Activated T-cell treated with anti-CD3 and anti-CD28 coated beads, Interleukin-2, amount 50 U/mL, for 48 hours (primary cell): ENCODE measurements at regions not wholly inside any gene's neighbourhood (a gene's known extent, or its start where the extent isn't known, plus 50 kb on each side); places are given as distances from the start of the nearest gene placed in this dataset.
"Not testable (repeated sequence)": the region's sequence is repeated elsewhere in the genome, so short reads cannot be mapped to it uniquely, and the experiment has no call there.

Experiments used
- DNase-seq, 2 experiments: peaks; one replicate each; pipeline ENCODE4 v3.0.0-alpha.2; 2020

- DNase-seq, result not testable (repeated sequence)
These were observed 146.1 kb downstream of the ZNF92 start for GRCh38 chr7:65519751-65520150.

- DNase-seq, result not testable (repeated sequence)
These were observed 172.0 kb downstream of the ZNF92 start for GRCh38 chr7:65545465-65546161.

GRCh38 chr7:65549589-65550443 is 176.2 kb downstream of the ZNF92 start:
- DNase-seq, result not testable (repeated sequence)

- DNase-seq, result not testable (repeated sequence)
These were observed 176.8 kb downstream of the ZNF92 start for GRCh38 chr7:65550444-65550809.

GRCh38 chr7:65551042-65551441 is 177.4 kb downstream of the ZNF92 start:
- not testable (repeated sequence) for DNase-seq

- not testable (repeated sequence) for DNase-seq
These were observed 181.2 kb downstream of the ZNF92 start for GRCh38 chr7:65554553-65555476.

GRCh38 chr7:65558584-65558983 is 184.9 kb downstream of the ZNF92 start:
- not testable (repeated sequence) for DNase-seq

GRCh38 chr7:65561786-65562372 is 188.2 kb downstream of the ZNF92 start:
- DNase-seq, result not testable (repeated sequence)

GRCh38 chr7:65562522-65562921 is 188.9 kb downstream of the ZNF92 start:
- not testable (repeated sequence) for DNase-seq

GRCh38 chr7:65563333-65563732 is 189.7 kb downstream of the ZNF92 start:
- DNase-seq, result not testable (repeated sequence)

GRCh38 chr7:65568226-65568625 is 194.6 kb downstream of the ZNF92 start:
- DNase-seq, result not testable (repeated sequence)

- DNase-seq, result not testable (repeated sequence)
These were observed 197.3 kb downstream of the ZNF92 start for GRCh38 chr7:65570990-65571389.

- DNase-seq, result not testable (repeated sequence)
These were observed 198.9 kb downstream of the ZNF92 start for GRCh38 chr7:65572581-65572980.

- DNase-seq, result not testable (repeated sequence)
These were observed 202.7 kb downstream of the ZNF92 start for GRCh38 chr7:65576370-65576769.

GRCh38 chr7:65582518-65583119 is 209.0 kb downstream of the ZNF92 start:
- DNase-seq, result not testable (repeated sequence)

GRCh38 chr7:65602495-65602894 is 228.8 kb downstream of the ZNF92 start:
- DNase-seq, result not testable (repeated sequence)

- DNase-seq, result no peak
These were observed 235.5 kb downstream of the ZNF92 start for GRCh38 chr7:65609131-65609530.

- not testable (repeated sequence) for DNase-seq
These were observed 240.1 kb downstream of the ZNF92 start for GRCh38 chr7:65613644-65614289.

GRCh38 chr7:65616111-65616510 is 242.5 kb downstream of the ZNF92 start:
- not testable (repeated sequence) for DNase-seq

- DNase-seq, result not testable (repeated sequence)
These were observed 246.6 kb downstream of the ZNF92 start for GRCh38 chr7:65620216-65620615.

- peak; percentile 39 to 51 for DNase-seq
These were observed 248.0 kb downstream of the ZNF92 start for GRCh38 chr7:65621580-65622201.
